Activated naive CD4-positive, alpha-beta T cell treated with anti-CD3 and anti-CD28 coated beads, Interleukin-2, amount 10 ng/mL, durations not matched to agents 7 days and 5 days (primary cell): ENCODE measurements at regions not wholly inside any gene's neighbourhood (a gene's known extent, or its start where the extent isn't known, plus 50 kb on each side); places are given as distances from the start of the nearest gene placed in this dataset.

Experiments
- CTCF ChIA-PET: fragments of 350-600 bp; sonication (Branson Sonifier 250); formaldehyde crosslinking; loops from one replicate; lab custom pipeline; 2021; ENCODE audit warnings: antibody characterized with exemption; lab: Charles Lee
- DNase-seq: peaks from one replicate; pipeline ENCODE4 v3.0.0-alpha.2; 2020
- H3K27ac Mint-ChIP-seq: one replicate; pipeline ENCODE4 v1.8.0; 2021; ENCODE audit warnings: mild to moderate bottlenecking, moderate library complexity, mixed read lengths
- H3K27me3 Mint-ChIP-seq: one replicate; pipeline ENCODE4 v1.8.0; 2021; ENCODE audit warnings: mild to moderate bottlenecking, mixed read lengths
- H3K36me3 Mint-ChIP-seq: one replicate; pipeline ENCODE4 v1.8.0; 2021; ENCODE audit warnings: mixed read lengths
- H3K4me1 Mint-ChIP-seq: one replicate; pipeline ENCODE4 v1.8.0; 2021; ENCODE audit warnings: mixed read lengths
- H3K4me3 Mint-ChIP-seq: one replicate; pipeline ENCODE4 v1.8.0; 2021; ENCODE audit warnings: mild to moderate bottlenecking, moderate library complexity, mixed read lengths
- H3K9me3 Mint-ChIP-seq: one replicate; pipeline ENCODE4 v1.8.0; 2021; ENCODE audit warnings: mixed read lengths

DNA sequence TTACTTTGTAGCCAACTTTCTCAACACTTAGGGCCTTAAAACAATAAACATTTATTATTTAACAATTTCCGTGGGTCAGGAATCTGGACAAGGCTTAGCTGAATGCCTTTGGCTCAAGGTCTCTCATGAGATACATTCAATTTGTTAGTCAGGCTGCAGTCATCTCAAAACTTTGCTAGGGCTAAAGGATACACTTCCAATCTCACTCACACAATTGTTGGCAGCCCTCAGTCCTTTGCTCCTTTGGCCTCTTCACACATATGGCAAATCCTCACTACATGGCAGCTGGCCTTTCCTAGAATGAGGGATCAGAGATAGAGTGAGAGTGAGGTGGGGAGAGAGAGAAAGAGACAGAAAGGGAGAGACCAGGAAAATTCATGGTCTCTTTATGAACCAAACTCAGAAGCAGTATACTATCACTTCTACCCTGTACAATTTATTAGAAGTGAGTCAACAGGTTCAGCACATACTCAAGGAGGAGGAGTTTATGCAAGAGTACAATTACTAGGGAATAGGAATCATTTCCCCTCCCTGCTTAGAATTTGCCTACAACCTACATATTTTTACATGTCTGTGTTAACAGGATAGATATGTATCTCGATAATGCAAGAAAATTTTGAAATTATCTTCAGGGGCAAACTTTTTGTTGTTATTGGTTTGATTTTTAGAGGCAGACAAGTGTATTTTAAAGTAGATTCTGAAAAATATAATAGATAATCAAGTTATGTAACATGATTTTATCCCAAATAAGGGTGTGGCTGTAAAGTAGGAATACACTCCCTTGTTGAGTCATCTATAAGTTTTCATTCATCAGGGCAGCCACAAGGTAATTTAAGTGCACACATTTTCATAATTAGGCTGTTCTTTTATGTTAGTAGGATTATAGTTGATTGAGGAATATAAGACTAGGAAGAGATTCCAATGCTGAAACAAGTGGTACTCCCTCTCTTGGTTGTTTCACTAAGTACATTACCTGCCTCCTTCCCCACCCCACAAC is 85.9 kb upstream of the HMGCLL1 start:
- CTCF ChIA-PET: no interaction called here
- peaks cover 7% of the 10 kb centered on the region for H3K9me3 Mint-ChIP-seq
- no peaks in the 10 kb centered on the region for H3K36me3 Mint-ChIP-seq
- no peak overlapping the region for H3K27ac Mint-ChIP-seq
- H3K27me3 Mint-ChIP-seq: no peaks in the 10 kb centered on the region
- no peak overlapping the region for H3K4me3 Mint-ChIP-seq
- H3K4me1 Mint-ChIP-seq: no peaks in the 10 kb centered on the region
- no peak for DNase-seq

DNA sequence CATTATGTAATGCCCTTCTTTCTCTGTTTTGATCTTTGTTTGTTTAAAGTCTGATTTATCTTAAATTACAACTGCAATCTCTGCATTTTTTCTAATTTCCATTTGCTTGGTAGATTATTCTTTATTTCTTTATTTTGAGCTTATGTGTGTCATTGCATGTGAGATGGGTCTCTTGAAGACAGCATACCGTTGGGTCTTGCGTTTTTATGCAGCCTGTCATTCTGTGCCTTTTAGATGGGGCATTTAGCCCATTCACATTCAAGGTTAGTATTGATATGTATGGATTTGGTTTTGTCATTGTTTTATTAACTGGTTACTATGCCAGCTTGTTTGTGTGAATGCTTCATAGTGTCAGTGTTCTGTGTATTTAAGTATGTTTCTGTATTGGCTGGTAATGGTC is 84.9 kb upstream of the HMGCLL1 start:
- H3K4me1 Mint-ChIP-seq: no peaks in the 10 kb centered on the region
- no peak for DNase-seq

DNA sequence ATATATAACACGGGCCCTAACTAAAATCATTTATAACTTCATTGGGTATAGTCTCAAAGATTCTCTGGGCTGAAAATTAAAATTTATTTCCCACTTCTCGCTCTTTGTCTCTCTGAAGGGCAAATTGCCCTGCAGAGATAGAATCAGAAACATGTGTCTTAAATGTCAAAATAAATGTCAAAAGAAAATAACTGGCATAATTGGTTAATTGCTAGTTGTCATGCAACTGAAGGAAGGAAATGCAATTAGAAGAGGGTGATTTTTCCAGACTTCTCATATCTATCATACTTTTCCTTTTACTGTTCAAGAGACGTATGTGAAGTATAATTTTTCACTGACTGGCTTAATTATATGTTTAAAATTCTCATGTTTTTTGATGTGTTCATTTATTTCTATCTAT is 80.3 kb upstream of the HMGCLL1 start:
- Mint-ChIP-seq H3K27ac (no peak overlapping the region), H3K36me3 (no peaks in the 10 kb centered on the region), H3K9me3 (peaks cover 13% of the 10 kb centered on the region), H3K4me3 (no peak overlapping the region), H3K4me1 (no peaks in the 10 kb centered on the region), H3K27me3 (no peaks in the 10 kb centered on the region)
- no peak for DNase-seq
- CTCF ChIA-PET: no interaction called here

More for the DNA sequence above, 84.9 kb upstream of the HMGCLL1 start:
- H3K36me3 Mint-ChIP-seq: no peaks in the 10 kb centered on the region
- no peaks in the 10 kb centered on the region for H3K27me3 Mint-ChIP-seq
- CTCF ChIA-PET: no interaction called here
- H3K27ac Mint-ChIP-seq: no peak overlapping the region
- H3K9me3 Mint-ChIP-seq: peaks cover 7% of the 10 kb centered on the region
- no peak overlapping the region for H3K4me3 Mint-ChIP-seq

GRCh38 chr6:55654445-55654844 is 75.5 kb upstream of the HMGCLL1 start:
- Mint-ChIP-seq H3K27me3 (no peaks in the 10 kb centered on the region), H3K27ac (no peak overlapping the region), H3K9me3 (peaks cover 15% of the 10 kb centered on the region), H3K36me3 (no peaks in the 10 kb centered on the region), H3K4me1 (no peaks in the 10 kb centered on the region), H3K4me3 (no peak overlapping the region)
- CTCF ChIA-PET: no interaction called here
- DNase-seq: no peak

DNA sequence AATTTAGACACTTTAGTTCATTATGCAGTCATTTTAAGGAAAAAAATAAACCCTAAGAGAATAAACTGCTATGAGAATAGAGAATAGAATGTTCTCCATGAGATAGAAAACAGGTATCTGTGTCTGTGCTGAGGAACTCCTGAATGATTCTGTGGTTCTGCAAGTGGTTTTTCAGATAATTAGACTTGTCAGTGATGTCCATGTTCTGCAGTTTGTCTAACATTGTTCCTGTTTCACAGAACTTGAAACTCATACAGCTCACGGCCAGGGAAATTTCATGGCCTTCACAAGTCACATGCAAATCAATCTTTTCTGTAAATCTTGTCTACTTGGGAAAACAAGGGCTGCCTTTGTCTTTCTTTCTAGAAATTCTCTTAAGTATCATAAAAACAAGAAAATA is 73.4 kb upstream of the HMGCLL1 start:
- CTCF ChIA-PET: interaction anchor here (0.7 kb wide), 1 partner anchor 149 kb away, joined by 3 read pairs; no protein-coding TSS in a partner anchor

DNA sequence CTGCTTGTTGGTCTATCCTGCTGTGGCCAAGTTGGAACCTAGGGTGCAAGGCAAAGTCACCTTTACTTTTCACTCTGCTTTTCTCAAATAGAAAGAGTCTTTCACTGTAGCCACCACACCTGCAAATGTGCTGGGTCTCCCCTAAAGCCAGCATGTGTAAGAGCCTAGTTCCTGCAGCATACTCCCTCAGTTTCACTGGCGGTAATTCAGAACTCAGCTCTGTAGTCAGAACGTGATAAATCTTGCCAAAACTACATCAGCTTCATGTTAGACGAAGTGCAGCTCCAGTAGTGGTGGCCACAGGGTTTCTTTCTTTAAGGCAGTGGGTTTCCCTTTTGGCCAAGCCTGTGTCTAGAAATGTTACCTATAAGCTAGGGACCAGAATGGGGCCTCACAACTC is 72.0 kb upstream of the HMGCLL1 start:
- no peak for DNase-seq
- H3K9me3 Mint-ChIP-seq: peaks cover 13% of the 10 kb centered on the region
- H3K36me3 Mint-ChIP-seq: no peaks in the 10 kb centered on the region
- no peaks in the 10 kb centered on the region for H3K4me1 Mint-ChIP-seq
- H3K27me3 Mint-ChIP-seq: no peaks in the 10 kb centered on the region
- H3K4me3 Mint-ChIP-seq: no peak overlapping the region
- CTCF ChIA-PET: no interaction called here
- no peak overlapping the region for H3K27ac Mint-ChIP-seq

More for the DNA sequence above, 73.4 kb upstream of the HMGCLL1 start:
- no peaks in the 10 kb centered on the region for H3K27me3 Mint-ChIP-seq
- no peak overlapping the region for H3K4me3 Mint-ChIP-seq
- no peaks in the 10 kb centered on the region for H3K4me1 Mint-ChIP-seq
- H3K36me3 Mint-ChIP-seq: no peaks in the 10 kb centered on the region
- H3K9me3 Mint-ChIP-seq: peaks cover 9% of the 10 kb centered on the region
- no peak overlapping the region for H3K27ac Mint-ChIP-seq
- DNase-seq: no peak

DNA sequence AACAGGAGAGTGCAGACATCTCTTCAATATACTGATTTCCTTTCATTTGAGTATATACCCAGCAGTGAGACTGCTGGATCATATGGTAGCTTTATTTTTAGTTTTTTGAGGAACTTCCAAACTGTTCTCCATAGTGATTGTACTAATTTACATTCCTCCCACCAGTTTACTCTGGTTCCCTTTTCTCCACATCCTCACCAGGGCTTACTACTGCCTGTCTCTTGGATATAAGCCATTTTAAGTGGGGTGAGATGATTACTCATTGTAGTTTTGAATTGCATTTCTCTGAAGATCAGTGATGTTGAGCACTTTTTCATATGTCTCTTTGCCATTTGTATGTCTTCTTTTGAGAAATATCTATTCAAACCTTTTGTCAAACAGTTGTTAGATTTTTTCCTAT is 64.9 kb upstream of the HMGCLL1 start:
- DNase-seq: no peak
- H3K4me3 Mint-ChIP-seq: no peak overlapping the region
- H3K36me3 Mint-ChIP-seq: no peaks in the 10 kb centered on the region
- CTCF ChIA-PET: no interaction called here
- H3K27me3 Mint-ChIP-seq: no peaks in the 10 kb centered on the region
- H3K27ac Mint-ChIP-seq: no peak overlapping the region
- peaks cover 9% of the 10 kb centered on the region for H3K9me3 Mint-ChIP-seq
- H3K4me1 Mint-ChIP-seq: no peaks in the 10 kb centered on the region

GRCh38 chr6:55642366-55642765 is 63.4 kb upstream of the HMGCLL1 start:
- no peak for DNase-seq
- peaks cover 9% of the 10 kb centered on the region for H3K9me3 Mint-ChIP-seq
- no peak overlapping the region for H3K4me3 Mint-ChIP-seq
- no peak overlapping the region for H3K27ac Mint-ChIP-seq
- no peaks in the 10 kb centered on the region for H3K36me3 Mint-ChIP-seq
- CTCF ChIA-PET: no interaction called here
- no peaks in the 10 kb centered on the region for H3K4me1 Mint-ChIP-seq
- no peaks in the 10 kb centered on the region for H3K27me3 Mint-ChIP-seq

GRCh38 chr6:55636406-55637102 is 57.6 kb upstream of the HMGCLL1 start:
- DNase-seq: no peak
- Mint-ChIP-seq H3K4me3 (no peak overlapping the region), H3K9me3 (no peaks in the 10 kb centered on the region), H3K27ac (no peak overlapping the region), H3K27me3 (no peaks in the 10 kb centered on the region), H3K4me1 (no peaks in the 10 kb centered on the region), H3K36me3 (no peaks in the 10 kb centered on the region)
- CTCF ChIA-PET: no interaction called here

- Mint-ChIP-seq H3K27me3 (no peaks in the 10 kb centered on the region), H3K4me3 (no peak overlapping the region), H3K4me1 (no peaks in the 10 kb centered on the region), H3K9me3 (peaks cover 5% of the 10 kb centered on the region), H3K27ac (no peak overlapping the region), H3K36me3 (no peaks in the 10 kb centered on the region)
- no peak for DNase-seq
- CTCF ChIA-PET: no interaction called here
Observed at GRCh38 chr6:55633471-55633870, 54.5 kb upstream of the HMGCLL1 start.

- Mint-ChIP-seq H3K9me3 (peaks cover 5% of the 10 kb centered on the region), H3K27me3 (no peaks in the 10 kb centered on the region), H3K4me3 (no peak overlapping the region), H3K4me1 (no peaks in the 10 kb centered on the region), H3K36me3 (no peaks in the 10 kb centered on the region), H3K27ac (no peak overlapping the region)
- no peak for DNase-seq
- CTCF ChIA-PET: no interaction called here
Observed at GRCh38 chr6:55632953-55633352, 54.0 kb upstream of the HMGCLL1 start.
